ENCODE measurements at regions not wholly inside any gene's neighbourhood (a gene's known extent, or its start where the extent isn't known, plus 50 kb on each side); places are given as distances from the start of the nearest gene placed in this dataset.

GRCh38 chr18:37702841-37703240, 137.2 kb upstream of the CELF4 start:
- DNase-seq, result no peak

- DNase-seq, result no peak
Measured at GRCh38 chr18:37701967-37702366, 136.4 kb upstream of the CELF4 start.

DNA sequence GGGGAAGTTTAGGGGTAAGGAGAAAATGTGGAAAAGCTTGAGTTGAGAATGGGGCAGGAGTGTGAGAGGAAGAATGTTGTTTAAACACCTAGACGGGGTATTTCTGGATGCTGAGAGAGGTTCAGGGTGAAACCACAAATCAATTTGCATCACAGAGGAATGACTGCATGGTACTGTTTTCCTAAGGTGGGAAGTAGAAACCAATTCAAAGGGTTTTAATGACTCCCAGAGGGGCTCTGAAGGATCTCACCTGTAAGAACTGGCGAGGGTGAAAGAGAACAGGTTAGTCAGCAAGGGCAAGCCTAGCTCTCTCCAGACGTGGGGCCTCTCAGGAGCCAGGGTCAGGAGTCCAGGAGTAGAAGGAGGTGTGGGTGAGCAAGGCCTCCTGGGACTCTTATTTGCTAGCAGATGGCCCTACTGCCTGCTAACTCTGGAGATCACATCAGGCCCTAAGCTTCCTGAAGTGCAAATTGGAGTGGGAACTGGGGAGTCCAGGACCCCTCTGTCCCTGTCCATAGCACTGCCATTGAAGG, 133.0 kb upstream of the CELF4 start:
- DNase-seq, result no peak

- no peak for DNase-seq
Measured at GRCh38 chr18:37694516-37694915, 128.9 kb upstream of the CELF4 start.

DNA sequence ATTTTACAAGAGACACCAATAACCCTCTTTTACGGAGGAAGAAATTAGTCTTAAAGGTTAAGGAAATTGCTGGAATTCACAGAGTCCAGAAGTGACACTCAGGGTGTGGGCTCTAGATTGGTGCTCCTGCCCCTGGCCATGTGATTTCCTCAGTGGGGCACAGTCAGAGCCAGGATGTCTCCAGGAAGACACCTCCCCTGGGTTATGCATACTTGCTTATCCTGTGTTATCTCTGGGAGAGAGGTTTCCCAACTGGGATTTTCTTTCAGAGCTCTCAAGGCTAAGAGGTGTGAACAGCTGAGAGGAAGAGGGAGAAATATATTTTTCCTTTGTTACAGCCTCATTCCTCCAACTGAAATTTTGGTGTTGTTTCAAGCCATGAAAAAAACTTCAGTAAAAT, 125.6 kb upstream of the CELF4 start:
- no peak for DNase-seq

DNA sequence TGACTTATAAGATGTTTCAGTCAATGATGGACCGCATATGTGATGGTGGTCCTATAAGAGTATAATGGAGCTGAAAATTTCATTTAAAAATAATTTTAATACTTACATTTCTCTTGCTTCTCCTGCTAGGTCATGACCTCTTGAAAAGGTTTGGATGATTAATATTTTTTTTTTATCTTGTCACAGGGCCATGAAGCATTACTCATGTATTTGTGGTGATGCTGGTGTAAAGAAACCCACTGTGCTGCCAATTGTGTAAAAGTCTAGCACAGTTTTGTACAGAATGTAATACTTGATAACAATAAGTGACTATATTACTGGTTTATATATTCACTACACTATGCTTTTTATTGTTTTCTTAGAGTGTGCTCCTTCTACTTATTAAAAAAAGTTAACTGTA, 124.2 kb upstream of the CELF4 start:
- no peak for DNase-seq

- no peak for DNase-seq
Measured at GRCh38 chr18:37684590-37684989, 119.0 kb upstream of the CELF4 start.

GRCh38 chr18:37684183-37684582, 118.6 kb upstream of the CELF4 start:
- no peak for DNase-seq

- DNase-seq, result no peak
Measured at GRCh38 chr18:37680911-37681310, 115.3 kb upstream of the CELF4 start.

DNA sequence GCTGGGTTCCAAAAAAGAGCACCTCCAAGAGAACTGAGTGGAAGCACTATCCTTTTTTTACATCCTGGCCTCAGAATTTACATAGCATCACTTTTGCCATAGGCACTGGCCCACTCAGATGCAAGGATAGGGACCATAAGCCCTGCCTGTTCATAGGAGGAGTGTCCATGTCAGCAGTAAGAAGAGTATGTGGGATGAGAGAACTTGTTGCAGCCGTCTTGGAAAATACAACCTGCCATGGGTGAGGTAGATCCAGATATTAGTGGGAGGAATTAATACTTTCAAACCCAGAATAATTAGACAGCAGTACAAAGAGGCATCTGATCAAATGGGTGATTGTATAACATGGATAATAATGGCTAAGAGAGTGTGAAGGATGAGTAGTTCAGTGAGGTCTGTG, 110.7 kb upstream of the CELF4 start:
- DNase-seq, result no peak

- no peak for DNase-seq
Measured at GRCh38 chr18:37675699-37676098, 110.1 kb upstream of the CELF4 start.

DNA sequence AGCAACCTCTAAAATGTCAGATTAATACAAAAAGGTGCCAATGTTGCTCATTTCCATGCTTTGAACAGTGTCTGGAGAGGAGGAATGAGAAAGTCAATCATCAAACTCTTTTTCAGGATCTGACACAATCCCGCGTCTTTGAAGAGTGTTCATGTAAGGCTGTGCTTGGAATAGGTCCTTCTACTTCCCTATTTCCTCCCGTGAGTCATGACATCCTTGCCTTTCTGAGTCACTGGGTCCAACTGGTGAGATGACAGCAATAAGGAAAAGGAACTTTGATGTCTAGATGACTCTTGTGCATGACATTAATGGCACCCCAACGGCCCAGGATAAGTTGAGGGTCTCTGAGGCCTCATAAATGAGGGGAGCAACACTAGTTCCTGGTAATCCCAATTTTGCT, 109.0 kb upstream of the CELF4 start:
- no peak for DNase-seq

GRCh38 chr18:37673671-37674070, 108.1 kb upstream of the CELF4 start:
- no peak for DNase-seq

DNA sequence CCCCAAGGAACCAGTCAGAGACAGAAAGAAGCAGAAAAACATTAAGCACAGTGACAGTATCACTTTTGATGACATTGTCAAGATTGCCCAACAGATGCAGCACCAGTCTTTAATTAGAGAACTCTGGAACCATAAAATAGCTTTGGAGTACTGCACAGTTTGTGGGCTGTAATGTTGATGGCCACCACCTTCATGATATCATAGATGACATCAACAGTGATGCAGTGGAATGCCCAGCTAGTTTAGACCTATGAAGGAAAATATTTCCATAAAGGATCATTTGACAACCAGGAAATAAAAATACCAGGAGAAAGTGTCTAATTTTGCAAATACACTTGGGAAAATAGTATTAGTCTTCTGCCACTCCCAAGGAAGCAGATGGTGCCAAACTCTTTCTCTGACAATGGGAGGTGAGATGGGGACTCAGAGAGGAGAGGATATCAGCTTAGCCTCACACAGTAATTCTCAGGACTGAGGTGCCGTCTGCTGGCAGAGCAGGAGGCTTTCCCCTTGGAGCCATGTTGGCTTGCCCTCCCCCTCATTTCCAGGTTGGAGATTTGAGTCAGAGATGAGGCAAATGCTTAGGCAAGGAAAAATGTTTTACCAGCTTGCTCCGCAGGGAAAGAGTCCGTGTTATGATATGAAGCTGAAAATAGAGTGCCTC, 107.5 kb upstream of the CELF4 start:
- DNase-seq, result no peak

GRCh38 chr18:37672001-37672400, 106.4 kb upstream of the CELF4 start:
- no peak for DNase-seq

DNA sequence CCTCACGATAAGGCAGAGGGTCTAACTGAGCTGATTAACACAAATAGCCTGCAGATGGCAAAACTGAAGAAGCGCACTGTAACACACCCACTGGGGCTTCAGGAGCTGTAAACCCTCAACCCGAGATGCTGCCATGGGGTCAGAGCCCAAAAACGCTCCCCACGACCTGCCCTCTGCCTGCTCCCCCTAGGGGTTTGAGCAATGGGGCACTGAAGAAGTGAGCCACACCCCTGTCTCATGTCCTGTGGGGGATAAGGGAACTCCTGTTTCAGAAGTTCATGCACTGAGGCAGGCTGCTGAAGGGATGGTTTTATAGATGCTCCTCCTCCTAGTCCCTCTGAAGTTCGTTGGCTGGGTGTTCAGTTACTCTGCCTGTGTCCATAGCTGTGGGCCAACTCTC, 105.9 kb upstream of the CELF4 start:
- DNase-seq, result no peak

GRCh38 chr18:37671119-37671518, 105.5 kb upstream of the CELF4 start:
- DNase-seq, result no peak

DNA sequence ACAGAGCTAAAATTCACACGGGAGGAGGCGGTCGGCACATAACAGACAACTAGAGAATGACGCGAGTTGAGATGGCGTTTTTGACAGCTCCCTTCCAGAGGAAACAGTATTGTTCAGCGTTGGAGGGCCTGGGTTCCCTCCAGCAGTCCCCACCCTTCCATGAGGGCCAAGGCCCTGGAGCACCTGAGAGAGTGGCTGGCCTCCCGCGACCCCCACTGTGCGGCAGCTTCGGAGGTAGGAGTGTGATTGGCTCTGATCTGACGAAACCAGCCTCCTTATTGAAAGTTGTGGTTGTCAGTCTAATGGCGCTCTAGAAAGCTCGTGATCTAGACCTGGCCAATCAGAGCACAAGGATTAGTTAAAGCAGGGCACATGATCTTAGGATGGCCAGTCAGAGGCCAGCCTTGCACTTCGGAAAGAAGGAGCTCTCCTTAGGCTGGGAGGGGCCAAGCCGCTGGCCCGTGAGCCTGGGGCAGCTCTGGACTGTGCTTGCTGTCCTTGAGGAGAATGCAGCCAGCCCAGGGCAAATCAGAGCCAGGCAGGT, 104.5 kb upstream of the CELF4 start:
- DNase-seq, result no peak

DNA sequence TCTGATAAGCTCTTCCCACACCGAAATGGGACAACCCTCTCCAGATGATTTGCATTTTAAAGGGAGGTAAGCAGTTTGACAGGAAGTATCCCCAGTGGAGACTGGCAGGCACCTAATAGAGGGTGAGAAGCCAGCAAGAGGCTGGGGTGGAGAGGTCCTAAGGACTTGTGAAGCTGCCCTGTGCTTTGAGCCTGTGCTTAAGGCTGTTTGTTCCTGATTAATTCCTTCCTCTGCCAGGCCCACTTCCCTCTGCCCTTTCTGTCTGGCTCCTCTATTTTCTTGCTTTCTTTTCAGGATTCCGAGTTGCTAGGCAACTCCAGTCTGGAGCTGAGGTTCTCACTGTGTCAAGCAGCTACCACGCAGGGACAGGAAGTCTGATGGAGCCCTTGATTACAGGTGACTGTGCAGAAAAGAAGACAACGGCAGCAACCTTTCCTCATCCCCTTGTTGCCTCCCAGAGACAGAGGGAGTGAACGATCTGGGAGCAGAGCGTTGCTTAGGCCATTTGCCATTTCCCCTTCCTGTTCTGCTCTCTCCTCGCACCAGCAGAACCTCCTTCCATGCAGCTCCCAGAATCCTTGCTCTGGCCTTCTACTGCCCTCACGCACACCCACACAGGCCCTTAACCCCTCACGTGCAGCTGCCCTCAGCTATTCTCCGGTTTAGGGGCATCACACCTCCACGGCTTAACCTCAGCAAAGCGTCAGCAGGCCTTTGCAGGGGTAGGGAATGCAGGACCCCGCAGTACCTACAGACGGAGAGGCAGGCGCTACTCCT, 103.6 kb upstream of the CELF4 start:
- DNase-seq, result no peak

DNA sequence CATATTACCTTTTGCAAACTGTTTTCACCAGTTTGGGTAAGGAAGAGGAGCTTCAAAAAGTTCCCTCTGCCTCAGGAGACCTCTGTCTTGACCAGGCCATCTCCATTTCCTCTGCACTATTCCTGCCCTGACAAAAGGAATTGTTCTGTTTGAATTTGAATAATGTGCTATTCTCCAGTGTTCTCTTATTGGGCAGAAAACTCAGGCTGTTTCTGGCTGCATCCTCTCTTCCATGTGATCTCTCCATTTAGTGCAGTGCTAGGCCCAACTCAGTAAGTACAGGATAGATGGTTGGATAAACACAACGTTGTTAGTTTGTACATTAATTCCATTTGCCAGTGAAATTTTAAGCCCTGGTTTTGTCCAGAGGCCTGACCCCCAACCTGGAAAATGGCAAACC, 102.2 kb upstream of the CELF4 start:
- DNase-seq, result no peak

DNA sequence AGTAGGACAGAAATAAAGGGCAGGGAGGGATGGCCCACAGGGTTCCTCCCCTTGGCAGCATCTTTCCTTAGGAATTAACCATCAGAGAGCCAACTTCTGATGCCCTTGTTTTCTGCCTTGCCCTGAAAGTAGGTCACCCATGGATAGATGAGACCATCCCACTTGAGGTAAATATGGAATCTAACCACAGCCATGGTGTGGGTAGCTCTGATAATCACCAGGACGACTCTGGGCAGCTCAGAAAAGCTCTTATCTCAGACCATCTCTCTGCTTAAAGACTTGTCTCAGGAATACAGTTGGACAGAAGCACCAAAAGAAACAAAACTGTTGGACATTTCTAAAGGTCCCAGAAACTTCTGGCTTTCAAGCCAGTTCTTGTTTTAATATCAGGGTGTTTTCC, 101.4 kb upstream of the CELF4 start:
- DNase-seq, result no peak

GRCh38 chr18:37666451-37666850, 100.9 kb upstream of the CELF4 start:
- DNase-seq, result no peak

DNA sequence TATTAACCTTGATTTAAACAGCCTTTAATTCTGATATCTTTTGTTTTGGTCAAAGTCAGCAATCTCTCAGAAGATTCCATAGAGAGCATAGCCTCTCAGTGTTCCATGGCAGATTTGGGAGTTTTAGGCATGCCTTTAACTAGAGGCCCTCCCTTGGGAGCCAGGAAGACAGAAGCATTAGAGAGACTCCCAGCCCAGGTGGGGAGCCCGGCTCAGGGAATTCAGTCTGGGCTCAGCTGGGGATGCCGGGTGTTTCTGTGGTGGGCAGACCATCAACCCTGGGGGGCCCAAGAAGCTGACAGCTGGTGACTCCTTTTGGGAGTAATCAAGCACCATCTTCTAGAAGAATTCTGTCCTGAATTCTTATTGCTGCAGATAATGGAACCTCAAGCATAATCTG, 99.7 kb upstream of the CELF4 start:
- no peak for DNase-seq

DNA sequence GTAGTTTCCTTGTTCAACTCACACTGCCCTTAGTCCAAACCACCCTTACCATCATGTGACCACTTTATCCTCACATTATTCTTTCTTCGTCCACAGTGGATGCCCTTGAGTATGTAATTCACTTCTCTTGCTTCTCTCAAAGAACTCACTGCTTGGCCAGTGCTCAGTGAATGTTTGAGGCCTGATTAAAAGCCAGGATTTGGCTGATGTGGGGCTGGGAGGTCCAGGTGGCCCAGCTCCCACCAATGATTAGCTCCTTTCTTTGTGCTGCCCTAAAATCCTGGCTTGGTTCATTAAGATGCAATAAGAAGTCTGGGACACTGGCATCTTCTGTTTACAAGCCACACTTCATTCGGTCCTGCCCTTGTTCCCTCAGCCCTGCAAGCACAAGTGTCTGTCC, 97.8 kb upstream of the CELF4 start:
- DNase-seq, result no peak
